Left ventricle myocardium superior (tissue), 1 donor: ENCODE measurements at regions not wholly inside any gene's neighbourhood (a gene's known extent, or its start where the extent isn't known, plus 50 kb on each side); places are given as distances from the start of the nearest gene placed in this dataset.

Experiments used
- ATAC-seq: fragments of 200-7000 bp; cut with Tn5 transposase; one replicate; pipeline ENCODE4 v1.9.1; 2020; ENCODE audit warnings: mild to moderate bottlenecking, moderate library complexity
- DNase-seq: peaks from one replicate; pipeline ENCODE4 v3.0.0-alpha.2; 2020
- intact Hi-C: fragments of 100-400 bp; cut with micrococcal nuclease; formaldehyde crosslinking; loops from one replicate; pipeline ENCODE4 v1.11.0; 2022
- donor health status: DM: no; HTN: yes; CAD: no; lungs with severe emphysema.

DNA sequence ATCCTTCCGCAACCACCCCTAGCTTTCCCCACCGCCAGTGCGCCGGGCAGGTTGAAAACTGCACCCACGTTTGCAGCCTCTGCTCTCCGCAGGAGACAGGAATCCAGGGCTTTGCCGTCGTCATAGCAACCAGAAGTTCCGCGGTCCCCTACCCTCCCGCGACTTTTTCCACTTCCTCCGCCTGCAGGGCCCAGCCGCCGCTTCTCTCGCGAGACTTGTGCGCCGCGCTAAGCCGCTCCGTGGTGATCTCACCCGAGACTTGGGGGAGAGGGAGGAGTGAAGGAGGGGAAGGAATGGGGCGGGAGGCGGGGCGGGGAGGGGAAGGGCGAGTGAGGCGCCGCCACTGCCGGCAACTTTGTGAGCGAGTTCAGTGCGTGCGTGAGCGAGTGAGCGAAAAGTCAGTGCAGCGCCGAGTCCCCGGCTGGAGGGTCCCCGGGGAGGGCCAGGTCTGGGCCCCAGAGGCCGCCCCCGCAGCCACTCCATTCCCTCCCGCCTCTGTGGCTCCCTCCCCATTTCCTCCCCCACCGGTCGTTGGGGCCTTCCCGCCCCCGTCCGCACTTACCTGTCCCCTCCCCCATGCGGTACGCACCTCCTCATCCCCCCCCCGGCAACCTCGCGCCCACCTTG, 413.0 kb downstream of the PCNX1 start, which contains the start of gene SIPA1L1:
Gene SIPA1L1, plus strand, starts transcription at position 370 of the 627 bp plus-strand sequence.
- DNase-seq (peak; percentile 98), ATAC-seq (peak; percentile 98)

DNA sequence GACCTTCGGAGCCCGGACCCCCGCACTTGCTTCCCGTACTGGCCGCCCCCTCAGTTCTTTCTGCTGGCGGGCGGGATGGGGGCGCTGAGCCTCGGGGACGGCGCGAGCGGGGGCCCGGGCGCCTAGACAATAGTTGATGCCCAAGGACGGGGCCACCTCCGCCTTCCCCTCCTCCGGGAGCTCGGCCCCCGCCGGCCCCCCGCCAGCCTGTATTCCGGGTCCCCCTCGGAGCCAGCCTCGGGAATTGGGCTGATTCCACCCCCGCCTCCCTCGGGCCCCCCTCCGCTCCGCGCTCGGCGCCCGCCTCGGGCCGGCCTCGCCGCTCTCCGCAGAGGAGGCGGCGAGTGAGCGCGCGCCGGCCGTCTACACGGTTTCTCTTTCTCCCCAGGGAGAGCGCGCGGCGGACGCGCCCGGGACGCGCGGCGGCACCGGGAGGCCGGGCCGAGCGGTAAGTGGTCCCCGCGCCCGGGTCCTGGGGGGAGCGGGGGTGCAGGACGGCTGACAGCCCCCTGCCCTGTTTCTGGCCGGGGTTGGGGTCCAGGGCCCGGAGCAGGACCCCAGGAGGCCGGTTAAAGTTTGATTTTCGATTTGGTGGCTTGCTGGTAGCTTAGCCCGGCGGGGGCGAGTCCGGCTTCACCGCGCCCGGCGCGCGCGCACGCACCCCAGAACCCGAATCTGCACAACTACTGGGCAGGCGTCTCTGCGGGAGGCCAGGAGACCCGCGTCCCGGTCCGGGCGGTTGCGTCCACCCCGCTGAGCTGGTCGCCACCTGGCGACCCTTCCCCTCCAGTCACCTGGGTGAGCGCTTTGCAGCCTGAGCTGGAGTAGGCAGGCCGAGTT, 413.7 kb downstream of the PCNX1 start:
- ATAC-seq, result peak; percentile 87
- intact Hi-C loops, result no loop called here
- DNase-seq, result peak; percentile 81

More for the DNA sequence above, 413.0 kb downstream of the PCNX1 start, which contains the start of gene SIPA1L1:
- intact Hi-C loops, result no loop called here

DNA sequence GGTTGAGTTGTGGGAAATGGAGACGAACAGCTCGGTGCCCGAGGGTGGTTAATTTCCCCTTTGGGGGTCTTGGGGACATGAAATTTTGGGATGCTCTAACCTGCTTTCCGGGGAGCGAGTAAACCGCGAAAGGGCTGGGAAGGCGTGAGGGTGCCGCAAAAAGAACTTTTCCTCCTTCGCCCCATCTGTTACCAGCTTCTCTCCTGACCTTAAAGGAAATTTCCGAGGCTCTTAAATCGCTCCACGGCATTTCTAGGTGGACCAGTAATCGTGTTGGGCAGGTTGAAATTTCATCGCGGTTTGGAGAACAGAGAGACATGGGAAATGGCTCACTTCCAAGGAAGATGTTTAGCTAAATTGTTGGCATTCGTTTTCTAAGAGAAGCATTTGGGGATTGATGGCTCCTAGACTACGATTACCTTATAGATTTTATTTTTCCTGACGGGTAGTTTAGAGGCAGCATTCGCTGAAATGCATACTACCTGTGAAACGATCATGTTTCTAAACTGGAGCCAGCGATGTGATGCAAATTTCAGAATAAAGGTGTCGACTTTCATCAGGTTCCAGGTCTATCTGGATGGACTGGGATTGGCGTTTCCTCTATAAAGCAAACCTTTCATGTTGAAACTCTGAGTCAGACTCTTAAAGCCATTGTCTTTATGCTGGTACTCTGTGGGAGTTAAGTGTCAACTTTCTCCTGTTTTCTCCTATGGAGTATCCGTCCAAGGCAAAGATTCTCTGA, 414.5 kb downstream of the PCNX1 start:
- intact Hi-C loops, result no loop called here
- no peak for ATAC-seq
- DNase-seq, result no peak

DNA sequence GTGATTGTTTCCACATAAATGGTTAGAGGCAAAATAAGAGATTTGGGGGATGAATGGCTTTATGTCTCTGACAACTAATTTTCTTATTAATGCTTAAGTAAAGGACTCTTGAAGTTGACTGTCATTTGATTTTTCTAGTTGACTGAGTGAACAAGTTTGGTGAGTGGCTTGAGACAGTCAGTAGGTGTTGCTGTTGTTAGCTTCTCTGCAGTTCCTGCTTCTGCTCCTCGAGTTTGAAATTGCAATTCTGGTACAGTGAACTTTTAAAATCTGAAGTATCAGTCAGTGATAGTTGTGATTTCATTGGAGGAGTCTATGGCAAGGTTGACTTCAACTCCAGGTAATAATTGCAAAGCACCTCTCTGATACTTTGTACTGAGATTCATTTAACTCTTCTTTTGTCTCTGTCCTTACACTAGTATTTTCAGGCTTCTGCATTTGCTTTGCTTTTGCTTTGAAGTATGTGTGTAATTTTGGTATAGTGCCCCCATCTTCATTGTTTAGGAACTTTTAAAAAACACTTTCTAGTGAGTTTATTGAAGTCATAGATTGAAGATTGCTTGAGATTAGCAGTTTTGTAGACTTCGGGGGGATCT, 415.5 kb downstream of the PCNX1 start:
- DNase-seq (no peak), ATAC-seq (no peak)
- intact Hi-C loops, result no loop called here

DNA sequence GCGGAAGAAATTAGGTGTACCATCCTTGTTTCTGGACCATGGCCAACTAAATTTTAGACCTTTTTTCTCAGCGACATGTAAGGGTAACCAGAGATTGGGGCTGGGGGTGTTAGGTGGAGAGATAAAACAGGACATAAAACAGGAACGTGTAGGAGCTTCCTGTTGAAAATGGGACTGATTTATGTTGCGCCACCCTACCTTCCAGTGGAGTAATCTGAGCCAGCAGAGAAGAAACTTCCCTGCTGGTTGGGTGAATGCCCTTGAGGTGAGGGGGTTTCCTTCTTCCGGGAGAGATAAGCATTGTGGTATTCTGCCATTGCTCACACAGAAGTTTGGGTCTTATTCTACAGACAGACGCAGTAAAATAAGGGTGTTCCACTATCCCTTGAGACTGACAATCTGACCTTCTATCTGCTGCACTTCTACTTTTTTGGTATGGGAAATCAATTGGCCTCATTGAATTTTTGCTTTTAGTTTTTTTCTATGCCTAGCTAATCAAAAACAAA, 417.6 kb downstream of the PCNX1 start:
- DNase-seq, result no peak
- no peak for ATAC-seq
- intact Hi-C loops, result no loop called here

DNA sequence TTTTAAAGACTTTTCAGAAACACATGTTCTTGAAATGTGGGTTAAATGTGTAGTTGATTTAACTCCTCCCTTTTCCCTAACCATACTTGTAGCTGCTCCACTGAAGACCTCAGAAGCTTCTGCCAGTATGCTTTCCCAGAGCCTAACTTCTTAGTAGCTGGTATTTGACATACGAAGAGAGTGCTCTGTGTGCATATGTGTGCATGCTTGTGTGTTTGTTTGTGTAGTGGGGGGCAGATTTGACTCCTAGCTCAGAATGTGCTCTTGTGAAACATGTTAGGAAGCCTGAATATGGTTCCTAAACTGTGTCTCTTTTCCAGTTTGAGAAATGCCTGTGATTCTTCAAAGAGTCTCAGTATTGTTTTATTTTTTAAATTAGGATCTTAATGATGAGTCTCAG, 420.4 kb downstream of the PCNX1 start:
- intact Hi-C loops, result no loop called here
- no peak for ATAC-seq
- DNase-seq, result no peak

DNA sequence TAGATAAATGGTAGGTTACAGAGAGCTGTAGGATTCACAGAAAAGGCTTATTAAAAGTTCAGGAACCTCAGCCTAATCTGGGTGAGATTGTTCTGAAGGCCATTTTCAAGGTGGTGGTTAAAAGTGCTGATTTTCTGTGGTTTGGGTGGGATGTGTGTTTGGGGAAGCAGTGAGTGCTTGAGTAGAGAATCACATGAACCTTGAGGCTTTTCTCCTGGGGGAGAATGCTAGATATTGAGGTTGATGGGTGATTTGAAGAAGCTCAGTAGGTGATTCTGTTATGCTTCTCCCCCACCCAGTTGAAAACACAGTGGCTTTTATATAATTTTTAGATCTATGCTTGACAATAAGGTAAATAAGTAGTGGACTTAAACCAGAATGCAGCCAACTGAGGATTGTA, 420.9 kb downstream of the PCNX1 start:
- ATAC-seq (no peak), DNase-seq (no peak)
- intact Hi-C loops, result no loop called here

DNA sequence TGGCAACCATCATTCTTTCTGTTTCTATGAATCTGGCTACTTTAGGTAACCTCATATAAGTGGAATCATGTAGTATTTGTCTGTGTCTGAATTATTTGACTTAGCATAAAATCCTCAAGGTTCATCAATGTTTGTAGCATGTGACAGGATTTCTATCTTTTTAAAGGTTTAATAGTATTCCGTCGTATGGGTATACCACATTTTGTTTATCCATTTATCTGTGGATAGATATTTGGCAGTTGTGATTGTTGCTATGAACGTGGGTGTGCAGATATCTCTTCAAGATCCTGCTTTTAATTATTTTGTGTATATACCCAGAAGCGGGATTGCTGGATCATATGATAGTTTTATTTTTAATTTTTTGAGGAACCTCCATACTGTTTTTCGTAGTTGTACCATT, 421.7 kb downstream of the PCNX1 start:
- intact Hi-C loops, result no loop called here
- ATAC-seq, result no peak
- DNase-seq, result no peak

DNA sequence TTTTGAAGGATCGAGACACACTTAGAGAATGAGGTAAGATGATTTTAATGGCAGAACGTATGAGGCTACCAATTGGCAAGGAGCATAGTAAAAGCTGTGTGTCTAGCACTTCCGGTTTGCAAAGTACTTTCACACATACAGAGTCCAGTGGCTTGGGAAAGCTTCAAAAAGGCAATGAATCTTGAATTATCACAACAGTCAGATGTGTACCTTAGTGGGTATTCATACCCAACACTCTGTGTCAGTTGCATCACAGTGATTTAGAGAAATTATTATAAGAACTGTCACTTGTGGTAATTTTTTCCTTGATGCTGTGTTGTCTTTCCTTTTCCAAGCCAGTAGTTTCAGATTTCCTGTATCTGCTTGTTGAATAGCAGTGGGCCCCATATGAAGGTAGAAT, 424.1 kb downstream of the PCNX1 start:
- intact Hi-C loops, result no loop called here
- no peak for DNase-seq
- ATAC-seq, result no peak

DNA sequence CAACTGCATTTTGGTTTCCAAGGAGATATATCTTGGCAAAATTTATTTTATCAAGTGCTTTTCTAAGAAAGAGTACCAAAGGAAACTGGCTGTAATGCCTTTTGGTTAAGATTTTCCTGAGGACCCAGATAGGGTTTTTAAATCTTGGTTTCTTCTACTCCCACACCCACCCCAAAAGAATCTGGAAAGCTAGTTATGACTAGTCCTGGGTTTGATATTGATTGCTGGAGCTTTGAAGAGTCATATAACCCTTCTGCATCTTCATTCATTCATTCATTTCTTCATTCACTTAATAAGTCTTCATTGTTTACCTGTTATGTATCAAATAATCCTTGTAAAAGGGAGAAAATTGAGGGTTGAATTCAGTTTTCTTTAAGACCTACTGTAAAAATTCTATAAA, 425.2 kb downstream of the PCNX1 start:
- intact Hi-C loops, result no loop called here
- no peak for ATAC-seq
- no peak for DNase-seq

DNA sequence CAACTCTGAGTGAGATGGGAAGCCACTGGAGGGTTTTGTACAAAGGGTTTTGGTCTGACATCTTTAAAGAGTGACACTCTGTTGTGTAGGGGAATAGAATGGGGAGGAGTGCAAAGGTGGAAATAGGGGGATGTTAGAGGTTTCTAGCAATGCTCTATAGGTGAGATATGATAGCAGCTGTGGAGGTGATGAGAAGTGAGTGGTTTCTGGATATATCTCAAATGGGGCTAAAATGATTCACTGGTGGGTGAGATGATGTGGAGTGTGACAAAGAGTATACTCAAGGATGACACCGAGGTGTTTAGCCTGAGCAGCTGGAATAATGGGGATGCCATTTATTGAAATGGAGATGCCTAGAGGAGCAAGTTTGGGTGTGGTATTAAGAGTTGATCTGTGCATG, 426.4 kb downstream of the PCNX1 start:
- DNase-seq, result no peak
- no peak for ATAC-seq
- intact Hi-C loops, result no loop called here

DNA sequence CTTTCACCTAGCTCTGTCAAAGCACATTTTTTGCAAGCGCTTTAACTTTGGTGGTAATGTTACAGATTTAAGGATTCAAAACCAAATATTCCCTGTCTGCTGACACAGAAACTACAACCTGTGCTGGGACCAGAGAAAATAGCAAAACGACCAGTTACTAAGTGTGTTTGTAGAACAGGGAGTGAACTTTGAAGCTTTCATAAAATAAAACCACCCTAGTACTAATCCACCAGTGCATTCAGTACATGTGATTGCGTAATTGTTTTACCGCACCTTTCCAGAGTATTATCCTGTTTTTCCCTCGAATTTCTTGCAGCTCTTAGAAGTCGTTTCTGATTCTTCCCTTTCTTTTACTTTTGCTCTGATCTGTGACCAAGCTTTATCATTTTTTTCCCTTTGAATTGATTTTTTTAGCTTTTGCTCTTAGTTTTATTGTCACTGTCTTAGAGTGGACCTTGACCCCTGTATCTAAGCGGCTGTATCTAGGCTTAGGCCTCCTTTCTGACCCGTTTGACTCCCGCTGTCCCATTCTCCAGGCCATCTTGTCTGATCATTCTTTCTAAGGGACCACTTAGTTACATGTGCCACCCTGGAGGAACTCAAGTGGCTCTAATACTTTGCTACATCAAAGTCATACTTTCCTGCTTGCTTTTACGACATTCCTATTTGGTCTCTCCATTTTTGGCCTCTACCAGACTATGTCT, 429.4 kb downstream of the PCNX1 start:
- ATAC-seq (no peak), DNase-seq (no peak)
- intact Hi-C loops, result no loop called here

DNA sequence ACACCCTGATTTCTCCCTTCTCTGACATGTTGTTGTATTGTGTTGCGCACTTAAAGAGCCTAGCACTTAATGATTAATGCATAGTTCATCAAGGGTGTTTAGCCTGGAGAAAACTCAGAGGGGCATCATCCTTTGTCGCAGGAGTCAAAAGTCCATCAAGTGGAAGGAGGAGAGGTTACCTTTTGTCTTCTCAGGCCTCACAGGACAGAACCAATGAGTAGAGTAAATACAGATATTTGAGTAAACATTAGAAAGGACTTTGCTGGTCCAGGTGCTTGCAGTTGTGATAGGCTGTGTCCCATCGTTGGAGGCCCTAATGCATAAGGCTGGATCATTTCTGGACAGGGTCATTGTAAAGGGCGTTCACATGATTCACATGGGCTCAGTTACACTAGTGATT, 430.9 kb downstream of the PCNX1 start:
- ATAC-seq, result no peak
- DNase-seq, result no peak
- intact Hi-C loops, result no loop called here

DNA sequence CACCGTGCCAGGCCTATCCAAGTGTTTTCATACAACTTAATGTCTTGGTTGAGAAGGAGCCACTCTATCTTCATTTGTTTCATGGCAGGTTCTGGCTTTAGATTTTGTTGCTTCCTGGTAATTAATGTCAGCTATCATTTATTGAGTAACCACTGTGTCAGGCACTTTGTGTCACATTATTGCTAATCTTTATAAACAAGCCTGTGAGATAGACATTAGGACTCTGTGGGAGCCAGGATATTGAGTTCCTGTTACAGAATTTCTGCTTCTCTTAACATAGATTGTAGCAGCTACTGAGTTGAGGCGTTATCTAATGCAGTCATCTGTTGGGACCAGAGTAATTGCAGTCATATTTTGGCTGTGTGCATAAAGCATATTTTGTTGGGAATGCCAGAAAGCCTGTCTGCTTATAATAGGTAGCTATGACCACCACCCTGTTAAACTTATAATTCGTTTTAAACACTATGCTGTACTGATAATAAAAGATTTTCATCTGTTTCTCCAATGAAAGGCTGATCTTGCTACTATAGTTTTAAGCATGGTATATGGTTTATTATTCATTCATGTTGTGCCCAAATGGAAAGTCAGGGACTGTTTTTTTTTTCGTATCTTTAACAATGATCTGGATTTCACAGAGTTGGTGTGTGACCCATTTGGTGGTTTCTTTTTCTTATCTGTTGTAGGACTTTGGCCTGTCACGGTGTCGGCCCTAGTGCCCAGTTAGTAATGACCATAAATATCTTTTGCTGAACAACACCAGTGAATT, 432.6 kb downstream of the PCNX1 start:
- DNase-seq, result no peak
- ATAC-seq, result no peak
- intact Hi-C loops, result no loop called here

DNA sequence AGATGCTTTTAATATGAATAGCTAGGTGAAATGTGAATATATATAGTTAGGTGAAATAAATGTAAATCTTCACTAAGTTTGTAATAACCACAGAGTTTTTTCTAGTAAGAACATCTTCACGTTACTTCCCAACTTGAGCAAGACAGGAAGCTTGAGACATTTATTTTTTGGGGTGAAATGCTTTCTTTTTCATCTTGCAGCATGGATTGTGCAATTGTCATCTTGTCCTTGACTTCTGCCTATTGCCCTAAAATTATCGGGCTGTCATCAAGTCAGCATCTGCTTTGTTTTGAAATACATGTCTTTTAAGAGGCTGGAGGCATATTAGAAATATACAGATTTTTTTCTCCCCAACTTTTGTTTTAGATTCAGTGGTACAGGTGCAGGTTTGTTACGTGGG, 433.9 kb downstream of the PCNX1 start:
- intact Hi-C loops, result no loop called here
- ATAC-seq, result no peak

DNA sequence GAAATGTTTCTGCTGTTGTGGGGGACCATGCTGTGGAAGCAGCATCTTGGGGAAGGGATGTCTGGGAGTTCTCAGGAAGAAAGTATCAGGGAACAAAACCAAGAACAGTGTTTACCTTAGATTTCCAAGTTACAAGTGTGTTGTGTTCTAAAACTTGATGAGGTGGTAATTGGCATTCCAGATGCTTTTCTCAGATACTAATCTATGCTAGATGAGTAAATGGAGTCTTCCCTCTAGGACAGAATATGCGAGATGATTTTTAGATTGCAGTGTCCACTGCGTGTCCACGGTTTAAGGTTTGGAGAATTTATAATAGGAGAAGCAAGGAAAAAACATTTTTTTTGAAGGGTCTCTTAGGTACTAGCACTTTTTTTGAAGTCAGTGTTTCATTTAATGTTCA, 436.5 kb downstream of the PCNX1 start:
- no peak for ATAC-seq
- intact Hi-C loops, result no loop called here
- DNase-seq, result no peak

More for the DNA sequence above, 433.9 kb downstream of the PCNX1 start:
- DNase-seq, result no peak

DNA sequence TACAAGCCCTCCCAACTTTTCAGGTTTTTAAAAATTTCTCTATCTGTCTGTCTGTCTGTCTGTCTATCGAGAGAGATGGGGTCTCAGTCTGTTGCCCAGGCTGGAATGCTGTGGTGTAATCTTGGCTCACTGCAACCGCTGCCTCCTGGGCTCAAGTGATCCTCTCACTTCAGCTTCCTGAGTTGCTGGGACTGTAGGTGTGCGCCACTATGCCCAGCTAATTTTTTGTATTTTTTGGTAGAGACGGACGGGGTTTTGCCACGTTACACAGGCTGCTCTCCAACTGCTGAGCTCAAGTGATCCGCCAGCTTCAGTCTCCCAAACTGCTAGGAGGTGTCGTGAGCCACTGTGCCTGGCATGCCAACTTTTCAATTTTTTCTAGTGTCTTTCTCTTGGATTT, 437.2 kb downstream of the PCNX1 start:
- intact Hi-C loops, result no loop called here
- ATAC-seq, result no peak
- DNase-seq, result no peak

DNA sequence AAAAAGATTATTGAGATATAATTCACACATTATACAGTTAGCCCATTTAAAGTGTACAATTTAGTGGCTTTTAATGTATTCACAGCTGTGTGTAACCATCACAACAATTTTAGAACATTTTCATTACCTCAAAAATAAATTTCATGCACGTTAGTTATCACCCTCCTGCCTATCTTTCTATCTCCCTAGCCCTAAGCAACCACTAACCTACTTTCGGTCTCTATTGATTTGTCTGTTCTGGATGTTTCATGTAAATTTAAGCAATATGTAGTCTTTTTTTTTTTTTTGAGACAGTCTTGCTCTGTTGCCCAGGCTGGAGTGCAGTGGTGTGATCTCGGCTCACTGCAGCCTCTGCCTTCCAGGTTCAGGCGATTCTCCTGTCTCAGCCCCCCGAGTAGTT, 439.4 kb downstream of the PCNX1 start:
- intact Hi-C loops, result no loop called here

More for the DNA sequence above, 439.4 kb downstream of the PCNX1 start:
- DNase-seq (no peak), ATAC-seq (no peak)
